ENCODE measurements at regions not wholly inside any gene's neighbourhood (a gene's known extent, or its start where the extent isn't known, plus 50 kb on each side); places are given as distances from the start of the nearest gene placed in this dataset.

- DNase-seq = peak in 2 of 14 donors; percentile 13 to 26
Observed at GRCh38 chr4:62324215-62324614, 1124.1 kb downstream of the ADGRL3 start.

GRCh38 chr4:62320612-62321011 lies 1120.5 kb downstream of the ADGRL3 start:
- DNase-seq = no peak

- DNase-seq = no peak
Observed at GRCh38 chr4:62302710-62303109, 1102.6 kb downstream of the ADGRL3 start.

- DNase-seq = no peak
Observed at GRCh38 chr4:62301500-62301899, 1101.4 kb downstream of the ADGRL3 start.

GRCh38 chr4:62293551-62293950 lies 1093.4 kb downstream of the ADGRL3 start:
- no peak for DNase-seq

- DNase-seq = no peak
Observed at GRCh38 chr4:62292911-62293310, 1092.8 kb downstream of the ADGRL3 start.

GRCh38 chr4:62288808-62289541 lies 1088.8 kb downstream of the ADGRL3 start:
- DNase-seq = no peak

- DNase-seq = no peak
Observed at GRCh38 chr4:62285026-62285425, 1084.9 kb downstream of the ADGRL3 start.

- DNase-seq = no peak
Observed at GRCh38 chr4:62279689-62280088, 1079.6 kb downstream of the ADGRL3 start.

GRCh38 chr4:62275470-62275869 lies 1075.3 kb downstream of the ADGRL3 start:
- no peak for DNase-seq

- no peak for DNase-seq
Observed at GRCh38 chr4:62274782-62275181, 1074.7 kb downstream of the ADGRL3 start.

GRCh38 chr4:62271107-62271506 lies 1071.0 kb downstream of the ADGRL3 start:
- DNase-seq = no peak

GRCh38 chr4:62269918-62270317 lies 1069.8 kb downstream of the ADGRL3 start:
- no peak for DNase-seq

GRCh38 chr4:62263454-62263853 lies 1063.3 kb downstream of the ADGRL3 start:
- no peak for DNase-seq

- no peak for DNase-seq
Observed at GRCh38 chr4:62262676-62263075, 1062.5 kb downstream of the ADGRL3 start.

GRCh38 chr4:62260254-62260653 lies 1060.1 kb downstream of the ADGRL3 start:
- DNase-seq = no peak

GRCh38 chr4:62256479-62256878 lies 1056.4 kb downstream of the ADGRL3 start:
- no peak for DNase-seq

- DNase-seq = no peak
Observed at GRCh38 chr4:62252728-62253127, 1052.6 kb downstream of the ADGRL3 start.

- DNase-seq = no peak
Observed at GRCh38 chr4:62250100-62250499, 1050.0 kb downstream of the ADGRL3 start.

- no peak for DNase-seq
Observed at GRCh38 chr4:62243895-62244294, 1043.8 kb downstream of the ADGRL3 start.

GRCh38 chr4:62235911-62236310 lies 1035.8 kb downstream of the ADGRL3 start:
- DNase-seq = no peak

GRCh38 chr4:62232814-62233213 lies 1032.7 kb downstream of the ADGRL3 start:
- DNase-seq = no peak

GRCh38 chr4:62231994-62232393 lies 1031.9 kb downstream of the ADGRL3 start:
- DNase-seq = no peak

GRCh38 chr4:62226082-62226481 lies 1026.0 kb downstream of the ADGRL3 start:
- no peak for DNase-seq

- no peak for DNase-seq
Observed at GRCh38 chr4:62222121-62222520, 1022.0 kb downstream of the ADGRL3 start.

Measured in C1 segment of cervical spinal cord (tissue), 14 donors.